NCI-H526 treated with DMSO at 0.1 percent for 48 hours (cell line): ENCODE measurements at regions not wholly inside any gene's neighbourhood (a gene's known extent, or its start where the extent isn't known, plus 50 kb on each side); places are given as distances from the start of the nearest gene placed in this dataset.

Experiments
- DNase-seq: peaks from one replicate; lab custom pipeline; 2025; lab: John Stamatoyannopoulos, UW

DNA sequence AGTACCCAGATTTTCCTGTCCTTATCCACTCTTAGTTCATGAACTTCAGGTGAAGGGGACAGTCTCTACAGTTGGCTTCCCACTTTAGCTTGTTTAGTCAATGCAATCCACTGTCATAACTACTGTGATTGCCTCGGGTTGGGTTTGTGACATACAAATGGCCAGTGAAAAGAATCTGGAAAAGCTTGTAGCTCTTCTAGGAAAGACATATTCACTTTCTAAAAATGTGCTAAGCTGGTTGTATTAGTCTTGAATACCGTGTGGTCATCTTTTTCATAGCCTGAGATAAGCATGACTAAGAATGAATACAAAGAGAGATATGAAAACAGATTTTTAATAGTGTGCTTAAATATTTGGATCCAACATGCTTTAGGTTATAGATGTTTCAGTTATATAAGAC lies 1443.5 kb upstream of the IGFBP7 start:
- DNase-seq: no peak

DNA sequence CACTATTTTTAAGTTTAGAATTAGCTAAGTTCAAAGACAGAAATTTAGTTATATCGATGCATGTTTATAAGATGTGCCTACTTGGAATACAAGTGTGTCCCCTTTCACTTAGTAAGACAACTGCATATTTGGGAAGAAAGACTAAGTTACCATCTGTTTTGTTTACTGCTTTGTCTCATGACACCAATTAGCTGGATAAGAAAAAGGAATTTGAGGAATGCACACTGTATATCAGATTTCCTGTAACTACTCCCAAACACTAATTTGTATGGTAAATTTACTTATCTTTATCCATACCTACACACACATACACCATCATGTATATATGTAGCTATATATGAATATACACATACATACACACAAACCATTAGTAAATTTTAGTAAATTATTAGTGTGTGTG lies 1442.8 kb upstream of the IGFBP7 start:
- DNase-seq: no peak

DNA sequence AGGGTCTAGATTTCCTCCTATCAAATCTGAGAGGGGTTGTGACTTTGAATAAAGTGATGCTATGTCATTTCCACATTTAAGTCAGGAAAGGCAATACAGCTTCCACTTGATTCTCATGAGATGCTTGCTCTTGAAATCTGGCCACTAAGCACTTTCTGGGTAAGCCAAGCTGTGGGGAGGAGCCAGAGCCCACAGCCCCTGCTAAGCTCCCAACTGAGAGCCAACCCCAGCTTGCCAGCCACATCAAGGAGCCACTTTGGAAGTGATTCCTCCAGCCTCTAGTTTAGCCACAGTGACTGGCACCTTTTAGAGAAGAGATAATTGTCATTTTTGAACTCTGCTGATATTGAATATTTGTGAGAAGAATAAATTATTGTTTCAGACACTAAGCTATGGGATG lies 1441.5 kb upstream of the IGFBP7 start:
- DNase-seq: no peak

DNA sequence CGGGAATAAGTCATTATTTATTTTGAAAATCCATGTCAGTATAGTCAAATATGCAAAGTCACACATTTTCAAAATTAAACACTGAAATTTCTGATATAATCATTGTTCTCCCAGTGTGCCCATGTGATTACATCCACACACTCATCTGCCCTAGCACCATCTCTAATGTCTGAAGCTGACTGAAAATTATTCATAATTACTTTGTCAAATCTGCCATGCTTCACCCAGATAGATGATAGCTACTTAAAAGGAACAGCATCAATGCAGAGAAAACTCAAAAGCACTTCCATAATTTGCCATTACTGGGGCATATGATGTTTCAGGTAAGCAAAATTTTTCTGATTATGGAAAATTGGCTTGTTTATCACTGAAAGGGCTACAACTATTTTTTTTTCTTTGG lies 1433.3 kb upstream of the IGFBP7 start:
- DNase-seq: no peak

DNA sequence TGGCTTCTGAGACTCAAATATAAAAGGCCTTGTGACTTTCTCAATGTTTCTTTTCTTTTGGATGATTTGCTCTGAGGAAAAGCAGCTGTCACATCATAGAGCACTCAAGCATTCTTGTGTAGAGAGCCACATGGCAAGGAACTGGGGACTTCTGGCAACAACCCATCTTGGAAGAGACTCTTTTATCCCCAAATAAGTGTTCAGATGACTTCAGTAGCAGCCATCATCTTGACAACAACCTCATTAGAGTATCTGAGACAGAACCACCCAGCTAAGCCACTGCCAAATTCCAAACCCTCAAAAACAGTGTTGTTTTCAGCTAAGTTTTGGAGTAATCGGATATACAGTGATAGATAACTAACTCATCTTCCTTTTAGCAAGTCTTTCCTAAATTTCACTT lies 1431.7 kb upstream of the IGFBP7 start:
- no peak for DNase-seq

DNA sequence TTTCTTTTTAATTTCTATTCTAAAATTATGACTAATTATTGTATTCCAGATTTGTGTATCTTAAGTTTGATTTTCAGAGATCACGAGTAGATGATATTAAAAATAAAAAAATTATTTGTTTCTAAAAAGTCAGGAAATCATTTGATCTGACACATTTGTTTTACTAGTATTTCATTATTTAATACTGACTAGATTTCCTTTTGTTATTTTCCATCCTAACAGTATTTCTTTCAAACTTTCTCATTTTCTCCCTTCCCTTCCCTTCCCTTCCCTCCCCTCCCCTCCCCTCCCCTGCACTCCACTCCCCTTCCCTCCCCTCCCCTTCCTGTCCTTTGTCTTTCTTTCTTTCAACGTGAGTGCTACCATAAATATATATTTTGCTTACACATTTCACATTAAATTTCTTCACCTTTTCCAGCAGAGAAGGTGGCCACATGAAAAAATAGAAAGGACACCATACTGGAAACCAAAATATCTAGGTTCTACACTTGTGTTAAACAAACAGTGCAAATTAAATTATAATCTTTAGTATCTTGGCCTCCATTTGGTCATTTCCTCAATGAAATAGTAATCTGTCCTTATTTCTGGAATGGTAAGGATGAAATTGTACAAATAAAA lies 1412.7 kb upstream of the IGFBP7 start:
- no peak for DNase-seq

DNA sequence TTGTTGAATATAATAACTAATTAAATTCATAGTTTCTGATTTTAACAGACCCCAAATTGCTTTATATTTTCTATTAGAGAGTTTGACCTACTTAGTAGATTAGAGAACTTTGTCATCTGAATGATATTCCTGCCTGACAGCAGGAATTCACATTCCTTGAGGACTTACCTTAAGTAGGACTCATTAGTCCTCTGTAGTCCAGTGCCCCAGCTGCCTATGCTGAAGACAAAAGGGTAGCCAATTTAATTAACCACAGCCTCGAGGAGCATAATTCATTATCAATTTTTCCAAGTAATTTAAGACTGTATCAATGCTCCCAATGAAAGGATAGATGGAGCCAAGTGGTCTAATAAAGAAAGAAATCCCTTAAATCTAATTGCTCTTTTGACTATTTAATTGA lies 1405.0 kb upstream of the IGFBP7 start:
- DNase-seq: no peak

DNA sequence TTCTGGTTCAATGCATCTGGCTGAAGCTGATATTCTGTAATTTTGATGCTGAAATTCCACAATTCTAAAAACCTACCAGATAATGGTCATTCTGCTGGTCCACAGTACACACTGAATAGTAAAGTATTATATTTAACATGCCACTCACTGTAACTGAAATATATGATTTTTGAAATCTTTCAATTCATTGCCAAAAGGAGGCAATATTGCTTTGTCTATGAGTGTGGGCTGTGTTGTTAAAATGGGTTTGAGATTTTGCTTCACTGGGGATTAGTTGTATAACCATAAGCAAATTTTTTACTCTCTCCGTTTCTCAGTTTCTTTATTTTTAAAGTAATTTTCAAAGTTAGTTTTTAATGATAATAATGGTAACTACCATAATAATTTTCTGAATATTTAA lies 1404.1 kb upstream of the IGFBP7 start:
- no peak for DNase-seq

DNA sequence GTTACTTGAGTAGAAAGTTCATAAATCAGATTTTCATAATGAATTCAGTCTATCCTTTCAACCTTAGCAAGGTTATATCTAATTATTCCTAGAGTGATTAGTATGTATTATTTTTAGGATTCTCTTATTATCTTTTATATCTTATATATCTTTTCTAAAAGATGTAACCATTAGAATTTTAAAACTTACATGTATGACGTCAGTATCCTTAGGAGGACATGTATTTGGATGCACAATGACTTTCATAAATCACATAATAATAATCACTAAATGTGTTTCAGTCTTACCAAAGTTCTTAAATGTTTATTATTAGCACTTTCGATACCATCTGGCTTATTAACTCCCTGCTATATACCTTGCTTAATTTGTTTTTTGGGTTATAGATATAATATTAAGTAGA lies 1400.5 kb upstream of the IGFBP7 start:
- DNase-seq: no peak

DNA sequence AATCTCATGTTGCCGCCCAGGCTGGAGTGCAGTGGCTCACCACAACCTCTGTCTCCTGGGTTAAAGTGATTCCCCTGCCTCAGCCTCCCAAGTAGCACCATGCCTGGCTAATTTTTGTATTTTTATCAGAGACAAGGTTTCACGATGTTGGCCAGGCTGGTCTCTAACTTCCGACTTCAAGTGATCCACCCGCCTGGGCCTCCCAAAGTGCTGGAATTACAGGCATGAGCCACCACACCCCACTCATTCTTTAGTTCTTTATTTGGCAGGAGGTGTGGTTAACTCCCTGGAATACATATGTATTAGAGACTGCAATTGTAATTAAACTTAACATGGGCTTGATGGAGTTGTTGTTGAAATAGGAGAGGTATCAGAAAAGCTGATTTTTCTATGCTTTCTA lies 1396.9 kb upstream of the IGFBP7 start:
- DNase-seq: no peak

DNA sequence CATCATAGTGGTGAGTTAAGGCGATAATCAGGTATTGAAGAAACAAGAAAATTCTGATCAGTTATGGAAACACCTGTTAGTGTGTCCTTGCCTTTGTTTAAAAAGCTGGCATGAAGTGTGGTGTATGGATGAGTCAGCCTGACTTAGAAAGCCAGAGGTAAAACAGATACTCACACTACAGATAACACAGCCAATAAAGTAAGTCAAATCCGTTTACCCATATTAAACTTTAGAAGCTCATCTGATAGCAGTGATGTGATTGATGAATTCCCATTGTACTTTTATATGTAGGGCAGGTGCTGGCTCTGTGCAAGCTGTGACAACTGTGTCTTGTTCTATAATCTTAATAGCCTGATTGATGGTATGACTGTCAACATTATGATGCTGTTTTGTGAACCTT lies 1392.7 kb upstream of the IGFBP7 start:
- no peak for DNase-seq

DNA sequence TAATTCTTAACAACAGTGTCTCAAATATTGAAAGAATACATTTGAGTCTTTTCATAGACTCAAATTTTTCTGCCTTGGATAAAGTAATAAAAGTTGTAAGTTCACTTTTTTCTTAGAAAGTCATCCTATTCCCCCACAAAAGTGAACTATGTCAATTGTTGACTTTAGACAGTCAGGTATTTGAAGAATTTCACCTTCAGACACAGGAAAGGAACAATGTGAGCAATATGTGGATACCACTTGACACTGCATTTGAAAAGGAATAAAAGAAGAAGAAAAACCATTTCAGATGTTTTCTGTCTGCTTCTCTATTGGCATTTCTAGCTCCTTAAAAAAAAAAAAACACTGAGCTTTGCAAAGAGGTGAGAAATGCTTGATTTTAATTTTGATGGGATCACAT lies 1389.0 kb upstream of the IGFBP7 start:
- DNase-seq: no peak

DNA sequence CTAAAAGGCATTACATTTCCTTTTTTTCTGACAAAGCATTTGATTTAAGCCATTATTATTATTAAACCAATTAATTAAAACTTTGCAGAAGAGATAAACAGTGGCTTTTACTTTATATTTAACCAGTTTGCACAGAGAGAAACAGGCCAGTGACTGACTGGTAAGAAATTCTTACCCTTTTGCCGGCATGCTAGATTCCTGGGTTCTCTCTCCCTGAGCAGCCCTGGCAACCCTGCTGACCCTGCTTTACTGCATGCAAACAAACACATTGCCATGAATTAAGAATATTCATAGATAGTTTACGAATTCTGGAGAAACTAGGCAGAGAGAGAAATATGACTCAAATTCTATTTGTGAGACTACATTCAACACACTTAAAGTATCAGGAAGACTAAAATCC lies 1381.4 kb upstream of the IGFBP7 start:
- no peak for DNase-seq

DNA sequence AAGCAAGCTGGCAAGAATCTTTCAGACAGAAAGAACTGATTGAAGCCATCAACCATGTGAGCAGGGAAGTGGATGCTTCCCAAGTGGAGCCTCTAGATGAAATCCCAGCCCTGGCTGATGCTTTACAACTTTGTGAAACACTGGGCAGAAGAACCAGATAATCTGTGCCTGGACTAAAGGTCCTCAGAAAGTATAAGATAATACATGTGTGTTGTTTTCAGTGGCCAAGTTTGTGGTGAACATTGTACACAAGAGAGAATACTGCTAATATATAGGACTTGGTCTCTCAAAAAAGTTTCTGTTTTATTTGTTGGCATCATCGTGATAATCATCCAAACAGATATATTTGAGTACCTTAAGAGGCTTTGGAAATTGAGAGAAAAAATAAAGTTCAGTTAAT lies 1367.8 kb upstream of the IGFBP7 start:
- no peak for DNase-seq

DNA sequence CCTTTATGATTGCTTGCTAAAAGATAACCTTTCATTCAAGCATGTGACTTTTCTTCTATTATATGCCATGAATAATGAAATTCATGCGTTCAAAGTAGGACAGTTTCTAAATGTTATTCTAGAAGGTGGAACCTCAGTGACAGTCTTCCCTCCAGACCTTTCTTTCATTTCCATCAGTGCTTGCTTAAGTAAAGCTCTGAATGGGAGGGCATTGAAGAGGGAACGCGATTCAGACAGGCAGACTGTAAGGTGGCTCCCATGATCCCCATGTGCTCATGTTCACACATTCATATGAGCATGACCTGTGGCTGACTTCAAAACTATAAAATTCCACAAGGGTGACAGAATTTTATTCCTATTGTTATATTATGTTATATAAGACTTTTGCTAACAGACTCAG lies 1367.3 kb upstream of the IGFBP7 start:
- no peak for DNase-seq

DNA sequence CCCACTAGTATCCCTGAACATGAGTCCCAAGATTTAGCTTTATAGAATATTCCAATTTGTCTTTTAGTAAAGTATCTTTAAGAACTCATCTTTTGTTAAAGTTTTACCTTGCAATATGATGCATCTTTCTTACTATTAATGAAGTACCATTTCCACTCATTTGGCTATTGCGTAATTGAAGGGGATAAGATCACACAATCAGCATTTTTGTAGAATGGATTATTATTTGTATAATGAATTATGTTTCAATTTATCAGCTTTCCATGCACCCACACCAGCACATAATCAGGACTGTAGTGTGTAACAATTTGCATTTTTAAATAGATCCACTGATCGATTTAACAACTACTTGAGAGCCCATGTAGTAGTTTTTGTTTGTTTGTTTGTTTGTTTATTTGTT lies 1364.9 kb upstream of the IGFBP7 start:
- DNase-seq: no peak

DNA sequence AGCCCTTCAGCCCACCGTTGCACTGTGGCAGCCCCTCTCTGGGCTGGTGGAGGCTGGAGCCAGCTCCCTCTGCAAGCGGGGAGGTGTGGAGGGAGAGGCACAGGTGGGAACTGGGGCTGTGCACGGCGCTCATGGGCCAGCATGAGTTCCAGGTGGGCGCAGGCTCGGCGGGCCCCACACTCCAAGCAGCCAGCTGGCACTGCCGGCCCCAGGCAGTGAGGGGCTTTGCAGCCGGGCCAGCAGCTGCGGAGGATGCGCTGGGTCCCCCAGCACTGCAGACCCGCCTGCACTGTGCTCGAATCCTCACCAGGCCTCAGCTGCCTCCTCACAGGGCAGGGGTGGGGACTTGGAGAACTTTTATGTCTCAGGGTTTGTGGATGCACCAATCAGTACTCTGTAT lies 1354.8 kb upstream of the IGFBP7 start:
- no peak for DNase-seq

DNA sequence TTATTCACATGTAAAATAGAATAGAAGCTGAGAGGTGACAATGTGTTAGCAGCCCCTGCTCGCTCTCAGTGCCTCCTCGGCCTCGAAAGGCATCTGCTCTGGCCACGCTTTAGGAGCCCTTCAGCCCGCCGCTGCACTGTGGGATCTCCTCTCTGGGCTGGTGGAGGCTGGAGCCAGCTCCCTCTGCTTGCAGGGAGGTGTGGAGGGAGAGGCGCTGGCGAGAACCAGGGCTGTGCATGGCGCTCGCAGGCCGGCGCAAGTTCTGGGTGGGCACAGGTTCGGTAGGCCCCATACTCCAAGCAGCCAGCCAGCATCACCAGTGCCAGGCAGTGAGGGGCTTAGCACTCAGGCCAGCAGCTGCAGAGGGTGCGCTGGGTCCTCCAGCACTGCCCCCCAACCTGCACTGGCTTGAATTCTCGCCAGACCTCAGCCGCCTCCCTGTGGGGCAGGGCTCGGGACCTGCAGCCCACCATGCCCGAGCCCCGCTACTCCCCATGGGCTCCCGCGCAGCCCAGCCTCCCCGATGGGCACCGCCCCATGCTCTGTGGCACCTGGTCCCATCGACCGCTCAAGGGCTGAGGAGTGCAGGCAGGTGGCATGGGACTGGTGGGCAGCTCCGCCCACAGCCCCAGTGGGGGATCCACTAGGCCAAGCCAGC lies 1346.7 kb upstream of the IGFBP7 start:
- no peak for DNase-seq

DNA sequence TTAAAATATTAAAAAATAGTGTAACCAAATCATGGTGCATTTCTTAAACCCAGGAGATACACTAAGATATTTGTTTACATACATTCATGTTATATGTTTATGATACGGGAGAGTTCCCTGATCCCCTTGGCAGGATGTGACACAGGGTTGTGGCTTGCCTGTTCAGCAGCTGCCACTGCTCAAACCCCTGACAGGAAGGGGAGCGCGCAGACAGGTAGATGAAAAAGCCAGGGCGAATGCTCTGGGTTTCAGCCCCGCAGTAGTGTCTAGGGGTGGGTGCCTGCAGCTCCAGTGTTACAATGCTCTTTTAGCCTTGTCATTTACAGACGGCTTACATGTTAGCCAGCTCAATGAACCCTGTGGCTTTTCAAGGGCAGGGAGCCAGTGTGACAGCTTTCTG lies 1343.8 kb upstream of the IGFBP7 start:
- DNase-seq: no peak

DNA sequence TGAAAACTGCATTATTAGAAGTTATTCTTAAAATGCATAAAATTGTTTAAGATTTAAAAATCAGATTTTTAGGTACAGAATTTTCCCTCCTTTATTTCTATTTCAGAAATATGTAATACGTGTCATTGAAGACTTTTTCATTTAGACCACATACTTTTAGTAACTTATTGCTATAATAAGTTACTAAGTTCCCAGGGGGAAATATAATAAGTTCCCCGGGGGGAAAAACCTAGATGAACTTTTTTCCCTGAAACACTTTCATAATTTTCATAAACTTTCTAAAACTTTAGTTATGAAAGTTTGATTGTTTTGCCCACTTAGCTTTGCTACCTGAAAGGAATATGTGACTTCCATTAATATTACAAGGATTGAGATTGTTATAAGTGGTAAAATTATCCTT lies 1341.5 kb upstream of the IGFBP7 start:
- DNase-seq: no peak

DNA sequence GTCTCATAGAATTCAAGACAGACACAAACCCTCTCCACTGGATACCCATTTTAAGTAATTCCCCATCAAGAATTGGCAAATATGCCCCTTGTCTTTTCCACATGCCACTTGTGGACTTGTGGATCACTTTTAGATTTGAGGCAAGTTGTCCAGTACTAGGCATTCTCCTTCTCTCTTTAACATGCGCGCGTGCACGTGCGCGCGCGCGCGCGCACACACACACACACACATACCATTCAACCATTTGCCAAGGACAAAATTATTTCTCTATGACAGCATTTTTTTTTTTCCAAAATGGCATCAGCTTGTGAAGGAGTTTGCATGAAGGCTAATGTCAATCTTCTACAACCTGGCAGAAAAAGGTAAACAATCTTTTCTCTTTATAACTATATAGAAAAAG lies 1325.7 kb upstream of the IGFBP7 start:
- DNase-seq: no peak

DNA sequence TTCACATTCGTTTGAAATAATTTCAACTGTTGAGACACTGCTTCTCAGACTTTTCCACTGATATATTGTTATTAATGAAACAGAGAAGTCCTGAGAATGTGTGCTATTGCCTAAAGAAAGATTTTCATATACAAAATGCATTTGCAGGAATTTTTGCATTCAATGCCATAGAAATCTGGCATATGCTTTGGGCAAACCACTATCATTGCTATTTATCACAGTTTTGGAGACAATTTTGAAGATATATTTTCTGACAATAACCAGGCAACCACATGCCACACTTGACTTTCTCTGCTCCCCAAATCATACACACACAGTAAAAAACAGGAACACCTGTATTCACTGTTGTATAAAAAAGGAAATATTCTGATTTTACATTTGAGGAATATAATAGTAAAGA lies 1303.7 kb upstream of the IGFBP7 start:
- DNase-seq: no peak

DNA sequence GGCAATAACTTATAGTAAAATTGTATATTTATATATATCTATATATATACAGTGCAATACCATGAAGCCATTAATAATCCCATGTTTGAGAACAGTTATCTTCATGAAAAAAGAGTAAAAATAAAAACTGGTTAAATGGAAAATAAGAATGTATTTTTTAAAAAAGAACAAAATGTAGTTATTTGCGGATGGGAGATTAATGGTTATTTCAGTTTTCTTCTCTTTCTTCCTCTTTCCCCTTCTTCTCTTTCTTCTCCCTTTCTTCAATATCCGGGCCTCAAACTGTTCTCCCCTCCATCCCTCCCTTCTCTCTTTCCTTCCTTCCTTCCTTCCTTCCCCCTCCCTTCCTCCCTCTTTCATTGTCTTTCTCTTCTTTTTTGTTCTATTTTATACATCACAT lies 1301.7 kb upstream of the IGFBP7 start:
- no peak for DNase-seq

DNA sequence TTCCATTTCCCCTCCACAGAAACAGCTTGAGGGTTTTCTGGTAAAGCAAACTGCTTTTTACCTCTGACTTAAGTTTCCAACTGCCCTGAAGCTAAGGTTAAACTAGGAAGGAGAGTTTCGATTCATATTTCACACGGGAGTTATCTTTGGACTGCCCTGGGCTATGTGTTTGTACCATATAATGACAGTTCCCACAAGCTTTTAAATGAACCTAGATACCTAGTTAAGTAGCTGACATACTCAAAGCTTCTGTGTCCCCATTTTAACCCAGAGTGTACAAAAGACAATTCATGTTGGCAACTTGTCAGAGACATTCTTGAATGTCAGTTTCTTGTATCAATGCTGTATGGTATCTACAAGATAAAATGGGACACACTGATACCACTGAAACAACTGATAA lies 1296.6 kb upstream of the IGFBP7 start:
- no peak for DNase-seq
